Body of pancreas (tissue), 4 donors: ENCODE measurements at regions not wholly inside any gene's neighbourhood (a gene's known extent, or its start where the extent isn't known, plus 50 kb on each side); places are given as distances from the start of the nearest gene placed in this dataset.

Experiments used
- POLR2A ChIP-seq, 3 donors: fragments of 450-650 bp; IDR thresholded peaks; one replicate each; pipeline ENCODE4 v1.6.1; 2016; ENCODE audit warnings: antibody characterized with exemption in 3 of 3, mild to moderate bottlenecking in 2 of 3
- TF ChIP-seq, protein P1 (sequence below), 7 experiments: fragments of 450-650 bp in 4 of 7; fragments of 200-600 bp in 3 of 7; sonication (generic) in 3 of 7; IDR thresholded peaks; one replicate each; pipeline ENCODE4 v1.5.1; 2016 to 2019; ENCODE audit warnings: antibody characterized with exemption in 7 of 7

GRCh38 chr7:85695041-85695440 is 508.2 kb upstream of the SEMA3D start:
- TF ChIP-seq POLR2A (IDR thresholded peaks at IDR 0.05): no peak
- TF ChIP-seq, protein P1, sequence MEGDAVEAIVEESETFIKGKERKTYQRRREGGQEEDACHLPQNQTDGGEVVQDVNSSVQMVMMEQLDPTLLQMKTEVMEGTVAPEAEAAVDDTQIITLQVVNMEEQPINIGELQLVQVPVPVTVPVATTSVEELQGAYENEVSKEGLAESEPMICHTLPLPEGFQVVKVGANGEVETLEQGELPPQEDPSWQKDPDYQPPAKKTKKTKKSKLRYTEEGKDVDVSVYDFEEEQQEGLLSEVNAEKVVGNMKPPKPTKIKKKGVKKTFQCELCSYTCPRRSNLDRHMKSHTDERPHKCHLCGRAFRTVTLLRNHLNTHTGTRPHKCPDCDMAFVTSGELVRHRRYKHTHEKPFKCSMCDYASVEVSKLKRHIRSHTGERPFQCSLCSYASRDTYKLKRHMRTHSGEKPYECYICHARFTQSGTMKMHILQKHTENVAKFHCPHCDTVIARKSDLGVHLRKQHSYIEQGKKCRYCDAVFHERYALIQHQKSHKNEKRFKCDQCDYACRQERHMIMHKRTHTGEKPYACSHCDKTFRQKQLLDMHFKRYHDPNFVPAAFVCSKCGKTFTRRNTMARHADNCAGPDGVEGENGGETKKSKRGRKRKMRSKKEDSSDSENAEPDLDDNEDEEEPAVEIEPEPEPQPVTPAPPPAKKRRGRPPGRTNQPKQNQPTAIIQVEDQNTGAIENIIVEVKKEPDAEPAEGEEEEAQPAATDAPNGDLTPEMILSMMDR (IDR thresholded peaks at IDR 0.05): no peak
